CD4-positive, alpha-beta memory T cell (primary cell): ENCODE measurements at regions not wholly inside any gene's neighbourhood (a gene's known extent, or its start where the extent isn't known, plus 50 kb on each side); places are given as distances from the start of the nearest gene placed in this dataset.

ENCODE experiments used
- CTCF ChIA-PET: fragments of 350-600 bp; sonication (Branson Sonifier 250); formaldehyde crosslinking; loops from one replicate; lab custom pipeline; 2021; ENCODE audit warnings: inconsistent platforms; ENCODE audit not compliant: partially characterized antibody; lab: Charles Lee
- POLR2A ChIA-PET: fragments of 350-600 bp; sonication (Branson Sonifier 250); formaldehyde crosslinking; loops from one replicate; lab custom pipeline; 2021; ENCODE audit not compliant: partially characterized antibody; lab: Charles Lee
- DNase-seq, 5 donors: peaks; one replicate each; pipeline versions ENCODE4 v3.0.0 to v3.0.0-alpha.2; 2020 to 2022; ENCODE audit warnings: mixed read lengths in 1 of 5
- H3K27ac ChIP-seq: one replicate; pipeline ENCODE4 v1.7.0; 2013; ENCODE audit warnings: low read depth, low read length
- H3K27me3 ChIP-seq: 2 replicates; pipeline ENCODE4 v1.7.0; 2013; ENCODE audit warnings: mild to moderate bottlenecking, low read length, moderate library complexity; ENCODE audit not compliant: insufficient read depth
- H3K36me3 ChIP-seq: 2 replicates; pipeline ENCODE4 v1.7.0; 2013; ENCODE audit warnings: mild to moderate bottlenecking, low read length, moderate library complexity; ENCODE audit not compliant: insufficient read depth
- H3K4me1 ChIP-seq: 2 replicates; pipeline ENCODE4 v1.7.0; 2013; ENCODE audit warnings: mild to moderate bottlenecking, low read length, moderate library complexity; ENCODE audit not compliant: insufficient read depth
- H3K4me3 ChIP-seq, 2 donors: one replicate each; pipeline ENCODE4 v1.7.0; 2013; ENCODE audit warnings: low read length in 2 of 2, mild to moderate bottlenecking in 1 of 2
- H3K9me3 ChIP-seq, 2 donors: one replicate each; pipeline ENCODE4 v1.7.0; 2013; ENCODE audit warnings: low read length in 2 of 2, control low read depth in 1 of 2; ENCODE audit not compliant: control insufficient read depth in 1 of 2
- H3K27ac Mint-ChIP-seq, 7 donors: one replicate each; pipeline ENCODE4 v1.8.0; 2020 to 2021; ENCODE audit warnings: mixed read lengths in 7 of 7, mild to moderate bottlenecking in 6 of 7, inconsistent platforms in 3 of 7, moderate library complexity in 3 of 7
- H3K27me3 Mint-ChIP-seq, 2 donors: one replicate each; pipeline ENCODE4 v1.8.0; 2020 to 2021; ENCODE audit warnings: mixed read lengths in 2 of 2
- H3K36me3 Mint-ChIP-seq, 2 donors: one replicate each; pipeline ENCODE4 v1.8.0; 2020 to 2021; ENCODE audit warnings: mixed read lengths in 2 of 2, inconsistent platforms in 1 of 2, mild to moderate bottlenecking in 1 of 2
- H3K4me1 Mint-ChIP-seq, 4 donors: one replicate each; pipeline ENCODE4 v1.8.0; 2020 to 2021; ENCODE audit warnings: mixed read lengths in 4 of 4, mild to moderate bottlenecking in 1 of 4
- H3K4me3 Mint-ChIP-seq, 8 donors: one replicate each; pipeline ENCODE4 v1.8.0; 2020 to 2021; ENCODE audit warnings: mixed read lengths in 8 of 8, mild to moderate bottlenecking in 7 of 8, moderate library complexity in 6 of 8, inconsistent platforms in 3 of 8
- H3K9me3 Mint-ChIP-seq, 8 donors: one replicate each; pipeline ENCODE4 v1.8.0; 2020 to 2021; ENCODE audit warnings: mixed read lengths in 8 of 8, mild to moderate bottlenecking in 5 of 8, inconsistent platforms in 3 of 8, moderate library complexity in 1 of 8
- intact Hi-C: fragments of 100-400 bp; cut with micrococcal nuclease; formaldehyde crosslinking; loops from one replicate; pipeline ENCODE4 v1.15.1; 2023

DNA sequence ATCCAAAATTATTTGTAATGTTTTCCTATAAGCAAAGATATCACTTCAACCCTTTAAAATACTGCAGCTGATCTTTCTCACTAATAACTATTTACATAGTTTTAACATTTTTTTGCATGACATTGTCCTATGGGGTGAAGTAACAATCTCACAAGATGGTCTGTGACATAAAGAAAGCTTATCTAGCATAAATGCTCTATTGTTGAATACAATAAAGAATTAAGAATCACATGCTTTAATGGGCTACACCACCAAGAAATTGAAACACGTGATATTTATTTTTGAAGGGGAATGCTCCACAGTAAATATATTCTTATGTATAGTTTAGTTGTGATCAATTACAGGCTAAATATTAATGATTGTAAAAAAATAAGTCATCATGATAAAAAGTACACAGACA lies 441.1 kb downstream of the PTH2R start:
- Mint-ChIP-seq H3K27ac (no peak overlapping the region), H3K4me3 (no peak overlapping the region), H3K9me3 (peaks cover 0 to 29% (median 10%) of the 10 kb centered on the region in 8 donors), H3K36me3 (no peaks in the 10 kb centered on the region), H3K27me3 (no peaks in the 10 kb centered on the region), H3K4me1 (no peaks in the 10 kb centered on the region)
- no peaks in the 10 kb centered on the region for H3K36me3 ChIP-seq
- no peaks in the 10 kb centered on the region for H3K4me1 ChIP-seq
- no peaks in the 10 kb centered on the region for H3K27me3 ChIP-seq
- H3K9me3 ChIP-seq = no peaks in the 10 kb centered on the region
- CTCF ChIA-PET = no interaction called here
- H3K27ac ChIP-seq = no peak overlapping the region
- no peak overlapping the region for H3K4me3 ChIP-seq
- POLR2A ChIA-PET = no interaction called here
- intact Hi-C loops = no loop called here
- no peak for DNase-seq

DNA sequence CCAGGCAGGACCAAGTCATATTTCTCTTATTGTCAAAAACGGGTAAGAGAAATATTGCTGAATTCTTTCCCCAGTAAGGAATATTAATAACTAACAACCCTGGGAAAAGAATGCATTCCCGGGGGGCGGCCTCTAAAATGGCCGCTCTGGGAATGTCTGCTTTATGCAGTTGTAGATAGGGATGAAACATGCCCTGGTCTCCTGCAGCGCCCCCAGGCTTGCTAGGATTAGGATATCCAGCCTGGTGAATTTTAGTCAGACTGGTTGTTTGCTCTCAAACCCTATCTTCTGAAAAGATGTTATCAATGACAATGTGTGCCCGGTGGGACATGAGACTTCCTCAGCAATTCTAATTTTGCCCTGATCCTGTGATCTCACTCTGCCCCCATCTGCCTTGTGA lies 448.1 kb downstream of the PTH2R start:
- Histone ChIP-seq H3K4me1 (no peaks in the 10 kb centered on the region), H3K27me3 (no peaks in the 10 kb centered on the region), H3K9me3 (no peaks in the 10 kb centered on the region), H3K36me3 (no peaks in the 10 kb centered on the region), H3K4me3 (no peak overlapping the region), H3K27ac (no peak overlapping the region)
- ChIA-PET CTCF (no interaction called here), POLR2A (no interaction called here)
- intact Hi-C loops = no loop called here
- Mint-ChIP-seq H3K36me3 (no peaks in the 10 kb centered on the region), H3K9me3 (peaks cover 9 to 44% (median 25%) of the 10 kb centered on the region in 8 donors), H3K27ac (no peak overlapping the region), H3K4me3 (no peak overlapping the region), H3K4me1 (no peaks in the 10 kb centered on the region), H3K27me3 (no peaks in the 10 kb centered on the region)
- DNase-seq = no peak

DNA sequence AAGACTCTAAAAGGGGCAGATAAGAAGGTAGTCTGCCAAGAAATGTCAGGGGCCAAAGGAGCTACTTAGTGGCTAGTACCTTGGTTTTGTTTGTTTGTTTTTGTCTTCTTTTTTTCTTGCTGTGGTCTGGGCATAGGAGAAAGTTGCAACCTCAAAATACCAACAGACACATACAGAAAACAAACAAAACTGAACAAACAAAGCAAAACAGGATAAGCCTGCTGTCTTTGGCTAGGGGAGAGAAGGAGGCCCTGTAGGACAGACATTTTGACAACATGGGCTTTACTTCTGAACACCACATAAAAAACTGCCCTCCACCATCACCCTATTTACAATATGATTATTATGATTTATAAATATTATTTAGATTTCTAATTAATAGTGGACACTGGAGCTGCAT lies 460.8 kb downstream of the PTH2R start:
- intact Hi-C loops = no loop called here
- Mint-ChIP-seq H3K36me3 (no peaks in the 10 kb centered on the region), H3K27ac (no peak overlapping the region), H3K27me3 (no peaks in the 10 kb centered on the region), H3K4me3 (no peak overlapping the region), H3K4me1 (no peaks in the 10 kb centered on the region), H3K9me3 (peaks cover 0 to 5% (median 3%) of the 10 kb centered on the region in 8 donors)
- Histone ChIP-seq H3K27ac (no peak overlapping the region), H3K4me3 (no peak overlapping the region), H3K27me3 (no peaks in the 10 kb centered on the region), H3K9me3 (no peaks in the 10 kb centered on the region), H3K4me1 (no peaks in the 10 kb centered on the region), H3K36me3 (no peaks in the 10 kb centered on the region)
- ChIA-PET POLR2A (no interaction called here), CTCF (no interaction called here)
- DNase-seq = no peak

DNA sequence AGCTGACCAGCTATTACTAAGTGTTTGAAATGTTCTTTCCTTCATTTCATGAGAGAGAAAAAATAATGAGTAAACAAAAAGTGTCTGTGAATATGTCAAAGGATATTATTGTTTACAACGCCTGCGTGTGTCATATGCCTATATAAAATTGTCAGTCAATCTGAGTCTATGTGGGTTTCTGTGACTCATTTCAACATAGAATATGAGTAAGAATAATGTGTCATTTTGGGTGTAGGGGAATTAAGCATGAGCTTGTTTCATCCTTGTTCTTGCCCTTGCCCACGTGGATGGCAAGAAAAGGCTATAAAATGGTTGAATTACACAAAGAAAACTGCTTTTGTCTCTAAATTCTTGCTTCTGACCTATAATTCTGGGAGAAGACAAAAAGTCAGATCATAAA lies 466.0 kb downstream of the PTH2R start:
- peaks cover 2 to 9% (median 3%) of the 10 kb centered on the region in 8 donors for H3K9me3 Mint-ChIP-seq
- CTCF ChIA-PET = no interaction called here

DNA sequence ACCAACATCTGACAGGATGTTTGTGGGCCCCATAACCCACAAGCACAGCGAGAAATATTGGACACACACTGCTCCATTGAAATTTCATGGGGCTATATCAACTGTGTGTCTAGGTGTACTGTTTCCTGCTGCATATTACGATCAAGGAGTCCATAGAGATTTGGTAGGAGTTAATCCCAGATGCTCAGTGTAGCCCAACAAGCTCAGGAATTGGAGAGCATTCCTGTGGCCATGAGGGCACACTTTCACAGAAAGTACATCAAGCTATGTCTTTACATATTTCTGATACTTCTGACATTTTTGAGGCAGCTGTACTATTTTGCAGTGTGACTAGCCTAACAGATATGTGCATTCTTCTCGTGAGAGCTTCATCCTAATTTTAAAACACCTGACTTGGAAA lies 473.1 kb downstream of the PTH2R start:
- Mint-ChIP-seq H3K36me3 (no peaks in the 10 kb centered on the region), H3K9me3 (peaks cover 0 to 12% (median 1%) of the 10 kb centered on the region in 8 donors), H3K4me1 (no peaks in the 10 kb centered on the region), H3K27ac (no peak overlapping the region), H3K27me3 (no peaks in the 10 kb centered on the region), H3K4me3 (no peak overlapping the region)
- no peaks in the 10 kb centered on the region for H3K36me3 ChIP-seq
- intact Hi-C loops = no loop called here
- DNase-seq = no peak
- no peaks in the 10 kb centered on the region for H3K27me3 ChIP-seq
- no peaks in the 10 kb centered on the region for H3K9me3 ChIP-seq
- H3K4me3 ChIP-seq = no peak overlapping the region
- POLR2A ChIA-PET = no interaction called here
- H3K27ac ChIP-seq = no peak overlapping the region
- CTCF ChIA-PET = no interaction called here
- H3K4me1 ChIP-seq = no peaks in the 10 kb centered on the region

More for the DNA sequence above, 466.0 kb downstream of the PTH2R start:
- no peak for DNase-seq
- no peaks in the 10 kb centered on the region for H3K36me3 Mint-ChIP-seq
- no peaks in the 10 kb centered on the region for H3K4me1 Mint-ChIP-seq
- no peaks in the 10 kb centered on the region for H3K9me3 ChIP-seq
- intact Hi-C loops = no loop called here
- no peak overlapping the region for H3K4me3 Mint-ChIP-seq
- no peak overlapping the region for H3K4me3 ChIP-seq
- H3K4me1 ChIP-seq = no peaks in the 10 kb centered on the region
- H3K27ac ChIP-seq = no peak overlapping the region
- POLR2A ChIA-PET = no interaction called here
- H3K27me3 Mint-ChIP-seq = no peaks in the 10 kb centered on the region
- no peak overlapping the region for H3K27ac Mint-ChIP-seq
- no peaks in the 10 kb centered on the region for H3K36me3 ChIP-seq
- no peaks in the 10 kb centered on the region for H3K27me3 ChIP-seq

DNA sequence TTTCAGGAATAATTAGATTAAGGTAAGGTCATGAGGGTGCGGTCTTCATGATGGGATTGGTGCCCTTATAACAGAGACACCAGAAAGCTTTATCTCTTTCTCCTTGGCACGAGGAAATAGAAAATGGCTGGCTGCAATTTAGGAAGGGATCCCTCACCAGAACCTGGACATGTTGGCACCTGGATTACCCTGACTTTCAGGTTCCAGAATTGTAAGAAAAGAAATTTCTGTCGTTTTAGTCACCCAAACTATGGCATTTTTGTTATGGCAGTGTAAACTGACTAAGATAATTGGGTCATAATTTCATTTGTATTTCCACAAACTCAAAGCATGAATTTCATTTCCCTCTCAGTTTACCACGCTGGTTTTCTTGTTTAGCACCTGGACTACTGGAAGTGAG lies 473.6 kb downstream of the PTH2R start:
- DNase-seq = no peak
- ChIA-PET POLR2A (no interaction called here), CTCF (no interaction called here)
- Histone ChIP-seq H3K9me3 (no peaks in the 10 kb centered on the region), H3K4me1 (no peaks in the 10 kb centered on the region), H3K4me3 (no peak overlapping the region), H3K36me3 (no peaks in the 10 kb centered on the region), H3K27me3 (no peaks in the 10 kb centered on the region), H3K27ac (no peak overlapping the region)
- peaks cover 0 to 10% (median 1%) of the 10 kb centered on the region in 8 donors for H3K9me3 Mint-ChIP-seq
- no peak overlapping the region for H3K27ac Mint-ChIP-seq
- no peaks in the 10 kb centered on the region for H3K27me3 Mint-ChIP-seq
- intact Hi-C loops = no loop called here
- H3K36me3 Mint-ChIP-seq = no peaks in the 10 kb centered on the region
- no peak overlapping the region for H3K4me3 Mint-ChIP-seq
- no peaks in the 10 kb centered on the region for H3K4me1 Mint-ChIP-seq

DNA sequence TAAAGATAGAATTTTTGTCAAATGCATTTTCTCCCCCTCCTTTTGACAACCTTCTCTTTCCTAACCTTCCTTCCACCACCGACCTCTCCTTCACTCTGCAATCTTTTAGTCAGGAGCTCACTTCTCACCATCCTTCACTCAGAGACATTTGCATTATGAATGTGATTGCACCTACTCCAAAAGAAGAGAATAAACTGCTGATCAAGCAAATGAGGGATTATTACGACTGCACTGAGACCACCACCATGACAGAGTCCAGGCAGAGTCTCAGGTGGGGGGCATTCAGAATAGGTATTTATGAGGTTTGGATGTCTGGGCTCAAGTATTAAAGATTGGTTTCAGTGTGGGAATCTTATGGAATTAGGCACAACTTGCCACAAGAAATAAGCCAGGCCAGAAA lies 483.9 kb downstream of the PTH2R start:
- Histone ChIP-seq H3K4me1 (no peaks in the 10 kb centered on the region), H3K9me3 (no peaks in the 10 kb centered on the region), H3K36me3 (no peaks in the 10 kb centered on the region), H3K4me3 (no peak overlapping the region), H3K27me3 (no peaks in the 10 kb centered on the region), H3K27ac (no peak overlapping the region)
- CTCF ChIA-PET = no interaction called here
- no peaks in the 10 kb centered on the region for H3K27me3 Mint-ChIP-seq
- DNase-seq = no peak
- POLR2A ChIA-PET = no interaction called here
- H3K9me3 Mint-ChIP-seq = peaks cover 0 to 12% (median 6%) of the 10 kb centered on the region in 8 donors
- H3K36me3 Mint-ChIP-seq = no peaks in the 10 kb centered on the region
- H3K4me3 Mint-ChIP-seq = no peak overlapping the region
- no peak overlapping the region for H3K27ac Mint-ChIP-seq
- intact Hi-C loops = no loop called here
- no peaks in the 10 kb centered on the region for H3K4me1 Mint-ChIP-seq

DNA sequence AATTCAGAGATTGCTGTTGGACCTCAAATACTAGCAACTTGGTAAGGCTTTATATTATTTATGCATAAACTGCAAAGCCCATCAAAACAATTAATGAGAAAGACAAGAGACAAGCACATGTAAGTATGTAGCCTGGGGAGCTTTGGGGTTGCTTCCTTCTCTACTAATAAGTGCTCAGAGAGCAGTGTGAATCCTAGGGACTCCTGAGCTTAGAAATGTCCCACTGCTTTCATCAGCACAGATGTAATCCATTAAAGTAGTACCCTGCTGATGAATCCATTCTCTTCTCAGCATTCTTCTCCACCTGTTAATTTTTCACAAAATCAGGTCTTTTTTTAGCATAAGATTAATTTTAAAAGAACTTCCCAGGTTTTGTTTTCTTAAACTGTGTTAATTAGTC lies 485.6 kb downstream of the PTH2R start:
- Histone ChIP-seq H3K36me3 (no peaks in the 10 kb centered on the region), H3K27ac (no peak overlapping the region), H3K4me3 (no peak overlapping the region), H3K4me1 (no peaks in the 10 kb centered on the region), H3K27me3 (no peaks in the 10 kb centered on the region), H3K9me3 (no peaks in the 10 kb centered on the region)
- H3K4me3 Mint-ChIP-seq = no peak overlapping the region
- no peaks in the 10 kb centered on the region for H3K36me3 Mint-ChIP-seq
- peaks cover 0 to 9% (median 4%) of the 10 kb centered on the region in 8 donors for H3K9me3 Mint-ChIP-seq
- no peak for DNase-seq
- H3K4me1 Mint-ChIP-seq = no peaks in the 10 kb centered on the region
- H3K27ac Mint-ChIP-seq = no peak overlapping the region
- H3K27me3 Mint-ChIP-seq = no peaks in the 10 kb centered on the region
- intact Hi-C loops = no loop called here
- ChIA-PET POLR2A (no interaction called here), CTCF (no interaction called here)
